Femur (tissue), 1 donor: ENCODE measurements at regions not wholly inside any gene's neighbourhood (a gene's known extent, or its start where the extent isn't known, plus 50 kb on each side); places are given as distances from the start of the nearest gene placed in this dataset.

Experiments used
- DNase-seq: peaks from one replicate; pipeline ENCODE4 v3.0.0-alpha.2; 2017

- DNase-seq, result no peak
Measured at GRCh38 chr17:77266891-77267341, 126.1 kb downstream of the SEC14L1 start.

GRCh38 chr17:77269696-77270681 lies 129.2 kb downstream of the SEC14L1 start:
- DNase-seq, result no peak

GRCh38 chr17:77271411-77271810 lies 130.6 kb downstream of the SEC14L1 start:
- DNase-seq, result no peak

- no peak for DNase-seq
Measured at GRCh38 chr17:77273397-77274085, 132.8 kb downstream of the SEC14L1 start.

- DNase-seq, result no peak
Measured at GRCh38 chr17:77274096-77274845, 133.5 kb downstream of the SEC14L1 start.

- no peak for DNase-seq
Measured at GRCh38 chr17:77279448-77280303, 138.9 kb downstream of the SEC14L1 start.

GRCh38 chr17:77280304-77281121 lies 139.7 kb downstream of the SEC14L1 start:
- DNase-seq, result no peak

GRCh38 chr17:77281122-77281903 lies 140.5 kb downstream of the SEC14L1 start:
- DNase-seq, result peak; percentile 63

- DNase-seq, result no peak
Measured at GRCh38 chr17:77281904-77282367, 141.2 kb downstream of the SEC14L1 start.

GRCh38 chr17:77282524-77283515 lies 142.1 kb downstream of the SEC14L1 start:
- DNase-seq, result no peak

- no peak for DNase-seq
Measured at GRCh38 chr17:77284023-77284617, 143.4 kb downstream of the SEC14L1 start.

GRCh38 chr17:77285594-77286390 lies 145.0 kb downstream of the SEC14L1 start:
- DNase-seq, result no peak

GRCh38 chr17:77286391-77286640 lies 145.5 kb downstream of the SEC14L1 start:
- DNase-seq, result no peak

GRCh38 chr17:77286641-77287431 lies 146.1 kb downstream of the SEC14L1 start:
- DNase-seq, result peak; percentile 63

GRCh38 chr17:77287432-77288068 lies 146.8 kb downstream of the SEC14L1 start:
- DNase-seq, result peak; percentile 82

- no peak for DNase-seq
Measured at GRCh38 chr17:77288115-77288619, 147.4 kb downstream of the SEC14L1 start.
